Large intestine (tissue), 3 donors: ENCODE measurements at regions not wholly inside any gene's neighbourhood (a gene's known extent, or its start where the extent isn't known, plus 50 kb on each side); places are given as distances from the start of the nearest gene placed in this dataset.
"Not testable (repeated sequence)": the region's sequence is repeated elsewhere in the genome, so short reads cannot be mapped to it uniquely, and the experiment has no call there.

Source experiments
- DNase-seq, 2 donors: peaks; one replicate each; pipeline versions ENCODE4 v3.0.0 to v3.0.0-alpha.2; 2013
- H3K27ac ChIP-seq: one replicate; pipeline ENCODE4 v1.5.1; 2013; ENCODE audit warnings: low read length
- H3K27me3 ChIP-seq: 2 replicates; pipeline ENCODE4 v1.6.1; 2013; ENCODE audit warnings: low read length; ENCODE audit not compliant: control insufficient read depth, insufficient read depth
- H3K36me3 ChIP-seq: 2 replicates; pipeline ENCODE4 v1.6.1; 2013; ENCODE audit warnings: low read length; ENCODE audit not compliant: control insufficient read depth, insufficient read depth
- H3K4me1 ChIP-seq: one replicate; pipeline ENCODE4 v1.6.1; 2013; ENCODE audit warnings: low read length; ENCODE audit not compliant: control insufficient read depth, insufficient read depth
- H3K4me3 ChIP-seq: one replicate; pipeline ENCODE4 v1.5.1; 2013; ENCODE audit warnings: low read length
- H3K9me3 ChIP-seq: one replicate; pipeline ENCODE4 v1.6.1; 2013; ENCODE audit warnings: mild to moderate bottlenecking, low read depth, low read length, moderate library complexity; ENCODE audit not compliant: control insufficient read depth
- WGBS: methylation state at CpG from one replicate; pipeline ENCODE4 v1.1.5; 2013; ENCODE audit warnings: low lambda C conversion rate; ENCODE audit not compliant: insufficient coverage; 5-methylcytosine and 5-hydroxymethylcytosine counted together

GRCh38 chr15:84151205-84151931 is 84.2 kb upstream of the GOLGA6L4 start:
- no peaks in the 10 kb centered on the region for H3K36me3 ChIP-seq
- H3K9me3 ChIP-seq, result no peaks in the 10 kb centered on the region
- DNase-seq, result no peak
- WGBS, result no CpG with 5 or more reads among the region's 11 CpGs
- H3K4me1 ChIP-seq, result no peaks in the 10 kb centered on the region
- H3K4me3 ChIP-seq, result no peak overlapping the region
- no peaks in the 10 kb centered on the region for H3K27me3 ChIP-seq
- H3K27ac ChIP-seq, result no peak overlapping the region

GRCh38 chr15:84152381-84152979 is 83.1 kb upstream of the GOLGA6L4 start:
- DNase-seq, H3K27me3 ChIP-seq, H3K9me3 ChIP-seq, H3K36me3 ChIP-seq, H3K4me3 ChIP-seq, H3K4me1 ChIP-seq, H3K27ac ChIP-seq: not testable (repeated sequence)
- WGBS, result no CpG with 5 or more reads among the region's 8 CpGs

- DNase-seq, H3K4me1 ChIP-seq, H3K27me3 ChIP-seq, H3K36me3 ChIP-seq, H3K27ac ChIP-seq, H3K4me3 ChIP-seq, H3K9me3 ChIP-seq: not testable (repeated sequence)
- no CpG with 5 or more reads among the region's 11 CpGs for WGBS
Measured at GRCh38 chr15:84153655-84154140, 81.9 kb upstream of the GOLGA6L4 start.

- H3K36me3 ChIP-seq, DNase-seq, H3K4me3 ChIP-seq, H3K9me3 ChIP-seq, H3K27me3 ChIP-seq, H3K4me1 ChIP-seq, H3K27ac ChIP-seq: not testable (repeated sequence)
- no CpG with 5 or more reads among the region's 8 CpGs for WGBS
Measured at GRCh38 chr15:84154314-84154713, 81.3 kb upstream of the GOLGA6L4 start.

GRCh38 chr15:84154787-84155186 is 80.8 kb upstream of the GOLGA6L4 start:
- not testable (repeated sequence) for H3K27ac ChIP-seq, H3K36me3 ChIP-seq, H3K27me3 ChIP-seq, H3K9me3 ChIP-seq, H3K4me1 ChIP-seq, H3K4me3 ChIP-seq, DNase-seq
- no CpG with 5 or more reads among the region's 9 CpGs for WGBS

GRCh38 chr15:84155792-84156587 is 79.6 kb upstream of the GOLGA6L4 start:
- not testable (repeated sequence) for H3K9me3 ChIP-seq, H3K4me1 ChIP-seq, H3K36me3 ChIP-seq, DNase-seq, H3K27me3 ChIP-seq, H3K27ac ChIP-seq, H3K4me3 ChIP-seq
- WGBS, result no CpG with 5 or more reads among the region's 22 CpGs

GRCh38 chr15:84156588-84156840 is 79.1 kb upstream of the GOLGA6L4 start:
- not testable (repeated sequence) for H3K9me3 ChIP-seq, H3K4me1 ChIP-seq, DNase-seq, H3K27me3 ChIP-seq, H3K27ac ChIP-seq, H3K4me3 ChIP-seq, H3K36me3 ChIP-seq
- no CpG with 5 or more reads among the region's 3 CpGs for WGBS

GRCh38 chr15:84157056-84157632 is 78.4 kb upstream of the GOLGA6L4 start:
- DNase-seq, H3K36me3 ChIP-seq, H3K4me1 ChIP-seq, H3K27ac ChIP-seq, H3K27me3 ChIP-seq, H3K4me3 ChIP-seq, H3K9me3 ChIP-seq: not testable (repeated sequence)
- WGBS, result 100% methylated on average over 1 of the region's 11 CpGs

GRCh38 chr15:84157857-84158256 is 77.7 kb upstream of the GOLGA6L4 start:
- not testable (repeated sequence) for H3K36me3 ChIP-seq, DNase-seq, H3K27me3 ChIP-seq, H3K4me3 ChIP-seq, H3K9me3 ChIP-seq, H3K4me1 ChIP-seq, H3K27ac ChIP-seq
- WGBS, result no CpG with 5 or more reads among the region's 3 CpGs

GRCh38 chr15:84159346-84160269 is 76.0 kb upstream of the GOLGA6L4 start:
- not testable (repeated sequence) for H3K36me3 ChIP-seq, H3K4me1 ChIP-seq, H3K9me3 ChIP-seq, H3K4me3 ChIP-seq, H3K27me3 ChIP-seq, H3K27ac ChIP-seq, DNase-seq
- WGBS, result no CpG with 5 or more reads among the region's 17 CpGs
